ENCODE measurements at regions not wholly inside any gene's neighbourhood (a gene's known extent, or its start where the extent isn't known, plus 50 kb on each side); places are given as distances from the start of the nearest gene placed in this dataset.

DNA sequence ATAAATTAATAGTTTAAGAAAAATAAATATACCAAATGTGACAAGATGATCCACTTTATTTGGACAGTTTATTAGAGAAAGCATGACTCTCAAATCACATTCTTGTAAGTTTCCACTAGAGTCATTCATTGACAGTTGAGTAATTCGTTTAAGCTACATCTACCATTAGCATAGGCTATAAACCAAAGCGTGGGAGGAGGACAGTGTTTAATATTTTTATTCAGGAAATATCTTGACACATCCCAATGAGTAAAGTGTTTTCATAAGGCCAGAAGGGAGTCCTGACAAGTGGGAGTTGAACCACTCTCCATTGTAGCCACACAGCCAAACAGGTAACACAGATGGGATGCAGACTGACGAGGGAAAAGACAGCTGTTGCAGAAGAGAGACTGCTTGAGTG lies 386.5 kb upstream of the SEMA3D start:
- no peak for DNase-seq (ENCODE audit: low spot score)

DNA sequence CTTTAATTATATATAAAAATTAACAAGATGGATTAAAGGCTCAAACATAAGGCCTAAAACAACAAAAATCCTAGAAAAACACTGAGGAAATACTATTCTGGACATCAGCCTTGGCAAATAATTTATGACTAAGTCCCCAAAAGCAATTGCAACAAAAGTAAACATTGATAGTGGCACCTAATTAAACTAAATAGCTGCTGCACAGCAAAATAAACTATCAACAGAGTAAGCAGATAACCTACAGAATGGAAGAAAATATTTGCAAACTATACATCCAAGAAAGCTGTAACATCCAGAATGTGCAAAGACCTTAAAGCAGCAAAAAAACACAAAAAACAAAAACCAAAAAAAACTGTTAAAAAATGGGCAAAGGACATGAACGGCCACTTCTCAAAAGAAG lies 384.0 kb upstream of the SEMA3D start:
- no peak for DNase-seq (ENCODE audit: low spot score)

DNA sequence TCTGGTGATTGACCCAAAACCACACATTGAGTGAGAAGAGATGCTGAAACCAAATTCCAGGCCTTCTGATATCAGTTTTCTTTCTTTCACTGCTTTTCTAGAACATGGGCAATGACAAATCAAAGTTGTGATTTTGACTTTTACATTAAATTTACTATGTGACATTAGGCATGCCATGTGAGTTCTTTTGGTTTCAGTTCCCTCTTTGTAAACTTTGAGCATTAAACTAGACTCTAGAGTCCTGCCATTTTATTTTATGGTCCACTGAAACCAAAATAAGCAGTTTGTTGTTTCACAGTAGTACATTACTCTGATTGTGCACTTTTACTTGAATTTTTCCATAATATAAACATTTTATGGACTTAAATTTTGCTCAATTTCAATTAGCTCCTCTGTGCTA lies 381.1 kb upstream of the SEMA3D start:
- DNase-seq (ENCODE audit: low spot score): no peak

DNA sequence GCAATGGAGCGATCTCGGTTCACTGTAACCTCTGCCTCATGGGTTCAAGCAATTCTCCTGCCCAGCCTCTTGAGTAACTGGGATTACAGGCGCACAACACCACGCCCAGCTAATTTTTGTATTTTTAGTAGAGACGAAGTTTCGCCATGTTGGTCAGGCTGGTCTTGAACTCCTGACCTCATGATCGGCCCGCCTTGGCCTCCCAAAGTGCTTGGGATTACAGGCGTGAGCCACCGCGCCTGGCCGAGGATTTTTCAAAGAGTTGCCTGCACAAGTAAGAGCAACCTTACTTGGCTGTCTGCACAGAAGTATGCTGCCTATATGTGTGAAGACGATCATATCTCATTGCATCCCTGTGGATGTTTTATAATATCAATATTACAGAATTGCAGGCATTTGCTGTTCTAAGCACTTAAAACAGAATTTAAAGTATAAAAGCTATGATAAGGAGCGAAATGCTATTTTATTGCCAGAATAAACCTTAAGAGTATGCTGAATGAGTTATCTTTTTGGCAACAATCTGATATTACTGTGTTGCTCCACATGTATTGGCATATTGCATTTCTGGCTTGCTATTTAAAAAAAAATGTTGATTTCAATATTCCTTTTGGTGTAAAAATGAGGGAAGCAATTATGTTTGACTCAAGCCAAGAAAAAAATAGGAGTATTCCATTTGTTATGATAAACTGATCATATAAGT lies 379.4 kb upstream of the SEMA3D start:
- no peak for DNase-seq (ENCODE audit: low spot score)

DNA sequence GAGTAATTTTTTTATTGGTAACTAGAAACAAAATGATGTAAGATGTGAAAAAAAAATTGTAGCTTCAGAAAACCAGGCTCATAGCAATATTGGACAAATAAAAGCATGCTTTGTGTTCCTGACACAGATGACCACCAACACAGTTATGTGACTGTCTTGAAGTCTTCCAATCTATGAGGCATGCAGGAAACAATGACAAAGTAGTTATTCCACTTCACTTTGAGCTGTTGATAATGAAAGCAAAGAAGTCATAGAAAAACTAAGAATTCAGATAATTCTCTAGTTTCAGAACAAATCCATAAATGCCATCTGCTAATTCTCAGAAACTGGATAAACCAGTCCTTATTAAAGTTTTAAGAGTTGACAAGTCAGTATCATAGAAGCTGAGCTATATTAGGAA lies 378.4 kb upstream of the SEMA3D start:
- DNase-seq (ENCODE audit: low spot score): peak; percentile 64

DNA sequence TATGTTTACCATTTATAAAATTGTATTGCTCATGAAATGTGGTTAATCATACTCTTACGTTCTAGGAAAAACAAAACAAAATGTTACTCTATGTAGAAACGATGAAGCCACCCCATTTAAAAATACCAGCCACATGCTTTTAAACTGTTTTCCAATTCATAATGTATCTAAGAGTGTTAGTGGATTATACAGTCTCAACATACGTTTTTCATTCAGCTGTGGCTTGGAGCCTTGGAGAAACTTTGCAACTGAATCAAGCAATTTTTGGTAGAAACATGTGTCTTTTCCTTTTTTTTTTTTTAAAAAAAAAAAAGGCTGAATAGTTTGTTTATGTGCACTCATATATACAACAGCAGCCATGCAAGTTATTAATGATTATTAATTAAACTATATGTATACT lies 378.0 kb upstream of the SEMA3D start:
- no peak for DNase-seq (ENCODE audit: low spot score)

DNA sequence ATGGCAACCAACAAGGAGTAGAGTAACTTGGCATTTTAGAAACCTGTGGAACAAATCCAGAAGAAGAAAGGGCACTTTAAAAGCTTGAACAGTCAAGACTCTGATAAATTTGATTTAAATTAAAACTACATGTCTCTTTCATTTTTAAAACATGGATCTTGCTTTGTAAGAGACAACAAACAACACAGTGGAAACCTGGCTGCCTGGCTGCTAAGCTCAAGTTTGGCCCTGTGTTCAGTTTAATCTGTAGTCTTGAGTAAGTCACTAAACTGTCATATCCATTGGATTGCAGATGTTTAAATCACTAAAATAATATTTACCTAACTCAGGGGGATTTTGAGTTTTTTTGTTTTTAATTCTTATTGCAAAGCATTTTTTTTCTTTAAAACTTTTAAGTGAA lies 374.9 kb upstream of the SEMA3D start:
- DNase-seq (ENCODE audit: low spot score): no peak

DNA sequence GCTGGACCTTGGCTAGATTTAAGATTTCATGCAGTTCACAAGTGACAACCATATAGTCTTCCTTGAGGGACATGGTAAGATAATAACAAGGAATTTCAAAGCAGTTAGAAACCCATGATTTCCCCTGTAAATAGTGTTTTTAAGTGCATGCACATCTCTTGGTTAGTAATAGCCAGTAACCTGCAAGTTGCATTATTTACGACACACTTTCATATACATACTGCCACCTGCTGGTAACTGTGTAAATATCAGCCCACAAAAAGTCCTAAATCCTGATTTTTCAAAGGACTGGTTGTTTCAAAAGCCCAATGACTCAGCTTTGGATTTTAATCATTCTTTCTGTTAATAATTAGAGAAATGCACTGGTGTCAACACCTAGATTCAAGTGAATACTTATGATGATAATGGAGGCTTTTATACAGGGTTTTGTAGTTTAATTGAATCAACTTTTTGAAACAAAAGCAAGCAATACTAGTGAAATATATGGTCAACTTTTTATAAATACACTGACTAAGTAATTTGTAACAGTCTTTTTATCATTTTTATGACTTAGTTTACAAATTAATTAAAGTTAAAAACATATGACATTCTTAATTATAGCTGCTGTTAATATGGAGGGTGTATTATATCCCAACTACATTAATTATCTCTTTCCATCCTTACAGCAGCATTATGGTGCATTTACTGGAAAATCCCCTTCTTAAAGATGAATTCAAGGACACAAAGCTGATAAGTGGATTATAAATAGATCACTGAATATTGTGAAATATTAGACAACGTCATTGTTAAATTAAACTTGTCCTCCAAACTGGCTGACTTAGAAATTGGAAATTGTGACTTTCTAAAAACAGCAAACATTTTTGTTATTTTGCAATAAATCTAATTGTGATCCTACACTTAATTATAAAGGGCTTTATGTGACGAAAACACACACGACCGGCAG lies 367.7 kb upstream of the SEMA3D start:
- peak; percentile 53 for DNase-seq (ENCODE audit: low spot score)

DNA sequence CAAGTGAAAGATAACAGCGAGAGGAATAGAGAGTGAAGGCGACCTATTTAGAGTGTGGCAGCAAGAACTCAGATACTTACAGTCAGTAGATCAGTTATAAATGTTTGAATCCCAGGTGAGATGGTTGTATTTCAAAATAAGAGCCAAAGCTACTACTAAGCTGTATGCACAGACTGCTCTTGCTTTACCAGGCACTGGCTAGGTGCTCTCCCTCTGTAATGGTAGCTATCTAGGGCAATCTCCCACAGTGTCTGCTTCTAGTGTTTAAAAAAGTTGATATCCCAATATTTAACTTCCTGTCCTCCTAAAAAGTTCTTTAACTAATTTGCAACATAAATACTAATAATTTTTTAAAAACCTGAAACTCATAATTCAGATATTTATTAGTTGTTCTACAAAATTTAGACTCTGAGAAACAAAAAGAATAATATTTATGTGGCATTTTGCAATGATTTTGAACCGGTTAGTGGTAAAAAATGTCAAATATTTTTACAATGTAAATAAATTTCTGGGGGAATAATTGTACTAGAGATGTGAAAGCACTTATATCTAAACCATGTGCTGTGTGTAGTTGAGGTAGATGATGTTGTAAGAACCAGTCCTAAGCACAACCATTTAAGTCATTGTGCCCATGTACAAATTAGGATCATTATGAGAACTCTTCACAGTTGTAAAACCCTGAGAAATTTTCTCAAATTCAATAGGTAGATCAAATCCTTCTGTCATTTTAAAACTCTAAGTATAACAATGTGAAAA lies 349.3 kb upstream of the SEMA3D start:
- DNase-seq (ENCODE audit: low spot score): no peak

DNA sequence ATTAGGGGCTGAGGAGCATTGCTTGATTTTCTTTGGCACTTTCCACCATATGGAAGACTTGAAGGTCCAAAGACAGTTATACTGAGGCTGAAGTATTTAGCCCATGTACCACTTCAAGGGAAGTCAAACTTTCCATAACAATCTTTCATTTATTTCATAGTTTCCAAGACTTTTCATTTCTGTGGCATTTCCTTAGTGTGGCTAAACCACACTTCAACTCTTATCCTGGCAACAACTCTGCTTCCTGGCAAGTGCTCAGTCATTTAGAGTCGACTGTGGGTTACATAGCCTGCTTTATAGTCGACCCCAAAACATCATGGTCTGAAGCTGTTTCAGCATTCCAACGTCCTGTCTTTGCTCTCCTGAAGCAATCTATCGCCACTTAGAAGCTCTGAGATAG lies 343.0 kb upstream of the SEMA3D start:
- DNase-seq (ENCODE audit: low spot score): peak; percentile 3

DNA sequence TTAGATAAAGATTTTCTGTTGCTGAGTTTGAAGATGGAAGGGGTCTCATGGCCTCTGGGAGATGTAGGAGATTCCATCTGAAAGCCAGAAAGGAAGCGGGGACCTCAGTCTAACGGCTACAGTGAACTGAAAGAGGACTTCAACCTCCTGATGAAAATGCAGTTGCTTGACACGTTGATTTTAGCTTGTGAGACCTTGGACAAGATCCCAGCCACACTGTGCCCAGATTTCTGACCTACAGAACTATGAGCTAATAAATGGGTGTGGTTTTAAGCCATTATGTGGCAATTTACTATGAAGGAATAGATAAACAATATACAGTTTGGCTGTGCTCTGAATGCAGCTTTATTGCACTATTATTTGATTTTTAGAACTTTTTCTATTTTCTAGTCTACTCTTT lies 342.3 kb upstream of the SEMA3D start:
- no peak for DNase-seq (ENCODE audit: low spot score)

DNA sequence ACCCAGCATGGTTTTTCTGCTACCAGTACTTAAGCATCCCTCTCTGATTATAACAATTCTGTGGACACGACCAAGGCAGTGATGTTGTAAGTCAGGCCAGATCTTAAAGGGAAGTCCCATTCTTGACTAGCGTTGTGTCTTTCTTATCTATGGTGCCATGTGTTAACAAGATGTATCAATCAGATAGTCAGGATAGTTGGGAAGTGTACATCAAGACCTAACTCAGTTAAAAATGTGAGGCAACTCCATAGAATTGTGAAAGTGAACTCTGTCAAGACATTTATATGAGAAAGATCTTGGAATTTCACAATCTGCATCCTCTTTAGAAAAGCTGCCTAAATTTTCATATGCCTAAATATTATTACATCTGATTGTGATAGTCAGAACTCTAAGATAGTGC lies 341.7 kb upstream of the SEMA3D start:
- DNase-seq (ENCODE audit: low spot score): no peak

DNA sequence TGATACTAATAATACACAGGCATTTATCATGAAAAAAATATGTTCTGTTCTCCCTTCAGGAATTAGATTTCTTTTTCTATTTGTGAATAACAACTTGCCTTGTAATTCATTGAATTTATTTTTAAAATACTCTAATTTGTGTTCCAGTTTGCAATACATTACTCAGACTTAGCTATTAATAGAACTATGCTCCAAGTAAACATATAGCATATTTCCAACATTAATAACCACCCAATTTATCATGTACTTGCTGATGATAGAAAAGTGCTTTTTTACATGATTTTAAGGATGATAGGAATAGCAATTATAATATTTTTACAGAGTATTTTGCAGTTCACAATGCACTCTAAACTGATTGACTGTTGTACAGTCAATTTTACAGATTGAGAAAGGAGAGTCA lies 338.8 kb upstream of the SEMA3D start:
- DNase-seq (ENCODE audit: low spot score): no peak

DNA sequence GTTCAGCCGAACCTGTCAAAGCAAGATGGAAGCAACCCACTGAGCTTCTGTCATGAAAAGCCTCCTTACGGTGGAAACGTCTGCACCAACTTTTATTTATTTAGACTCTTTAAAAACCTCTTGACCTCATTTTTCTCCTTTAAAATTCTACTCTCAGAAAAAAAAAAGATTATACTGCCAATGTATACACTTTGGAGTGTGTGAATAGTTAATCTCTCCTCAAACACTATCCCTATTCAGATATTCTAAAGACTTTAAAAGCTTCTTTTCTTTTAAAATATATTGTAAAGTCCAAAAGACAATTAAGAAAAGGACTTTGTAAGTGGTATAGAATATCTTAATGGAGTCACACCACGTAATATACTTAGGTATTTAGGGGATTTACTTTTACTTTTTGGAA lies 335.2 kb upstream of the SEMA3D start:
- DNase-seq (ENCODE audit: low spot score): no peak

DNA sequence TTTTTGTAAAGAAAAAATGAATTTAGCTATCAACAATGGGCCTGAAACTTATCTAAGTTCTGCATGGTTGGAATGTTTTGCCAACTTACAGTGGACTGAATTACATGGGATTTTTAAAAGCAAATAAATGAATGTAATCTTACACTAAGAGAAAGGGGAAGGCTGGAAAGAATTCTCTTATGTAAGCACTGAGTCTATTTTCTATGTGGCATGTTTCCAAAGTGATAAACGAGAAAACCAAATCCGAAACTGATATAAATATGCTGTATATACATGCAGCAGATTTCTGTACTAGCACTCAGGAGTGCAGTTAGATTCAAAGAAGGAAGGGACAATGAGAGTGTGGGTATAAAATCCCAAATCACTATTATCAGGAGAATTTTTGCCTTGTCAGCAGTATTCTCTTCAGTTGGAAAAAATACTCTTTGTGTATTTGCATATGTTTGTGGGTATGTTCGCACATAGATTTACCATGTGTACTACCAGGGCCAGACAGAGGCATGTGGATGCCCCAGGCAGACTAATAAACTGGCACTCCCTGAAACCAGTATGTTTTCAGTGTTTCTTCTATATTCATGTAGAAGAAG lies 334.3 kb upstream of the SEMA3D start:
- no peak for DNase-seq (ENCODE audit: low spot score)

DNA sequence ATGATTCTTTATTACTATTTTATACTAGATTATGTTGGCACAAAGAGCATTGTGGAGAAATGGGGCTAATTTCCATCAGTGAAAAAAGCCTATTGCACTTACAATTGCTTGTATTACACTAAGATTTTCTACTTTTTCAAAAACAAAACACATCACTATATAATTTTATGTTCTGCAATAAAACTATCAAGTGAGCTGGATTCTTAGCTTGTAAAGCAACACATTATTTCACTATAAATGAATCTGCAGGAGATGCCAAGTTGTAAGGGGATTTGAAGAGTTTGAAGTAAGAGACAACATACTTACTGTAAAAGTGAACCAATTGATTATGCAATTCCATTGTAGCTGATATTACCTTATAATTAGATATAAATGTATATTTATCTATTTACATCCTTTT lies 333.3 kb upstream of the SEMA3D start:
- no peak for DNase-seq (ENCODE audit: low spot score)

DNA sequence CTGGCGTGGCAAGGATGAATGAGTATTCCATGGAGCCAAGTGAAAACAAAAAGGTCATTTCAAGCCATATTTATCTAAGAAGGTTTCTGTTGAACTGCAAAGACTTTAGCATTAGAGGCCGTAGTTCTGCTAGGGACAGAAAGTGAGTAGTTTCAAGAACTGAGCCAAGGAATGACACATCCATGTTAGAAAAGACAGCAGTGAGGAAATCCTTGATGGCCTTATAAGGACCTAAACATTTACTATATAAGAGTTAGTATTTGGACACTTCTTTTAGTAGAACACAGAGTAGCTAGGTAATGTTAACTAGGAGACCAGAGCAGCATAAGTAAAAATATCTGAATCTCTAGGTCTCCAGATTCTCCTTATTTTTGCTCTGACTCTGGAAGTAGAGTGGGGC lies 329.8 kb upstream of the SEMA3D start:
- no peak for DNase-seq (ENCODE audit: low spot score)

DNA sequence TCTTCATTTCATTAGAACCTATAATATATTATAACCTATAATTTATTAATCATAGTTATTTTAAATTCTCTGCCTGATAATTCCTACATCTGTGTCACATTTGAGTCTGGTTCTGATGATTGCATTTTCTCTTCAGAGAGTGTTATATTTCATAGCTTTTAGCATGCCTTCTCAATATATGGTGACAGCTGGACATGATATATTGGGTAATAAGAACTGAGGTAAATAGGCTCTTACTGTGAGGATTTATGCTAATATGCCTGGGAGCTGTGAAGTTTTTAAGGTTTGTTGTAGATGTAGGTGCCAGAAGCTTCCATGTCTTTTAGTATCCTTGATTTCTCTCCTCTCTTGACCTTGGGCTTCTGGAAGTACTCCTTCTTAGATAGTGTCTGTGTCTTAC lies 325.9 kb upstream of the SEMA3D start:
- no peak for DNase-seq (ENCODE audit: low spot score)

DNA sequence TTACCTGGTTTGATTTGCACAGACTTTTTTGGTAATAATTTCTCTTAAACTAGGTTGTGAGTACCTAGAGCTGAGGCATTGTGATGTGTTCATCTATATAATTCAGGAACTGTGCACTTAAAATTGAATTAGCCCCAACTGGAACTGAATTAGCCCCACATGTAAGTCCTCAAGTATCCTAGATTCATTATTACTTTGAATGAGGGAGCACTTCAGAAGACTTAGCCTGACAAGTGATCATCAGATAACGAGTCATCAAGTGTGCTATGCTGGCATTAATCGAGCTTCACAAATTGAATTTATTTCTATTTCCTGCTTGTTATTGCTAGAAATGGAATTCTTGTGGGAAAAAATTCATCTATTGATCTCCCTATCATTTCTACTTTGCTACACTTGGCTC lies 323.4 kb upstream of the SEMA3D start:
- DNase-seq (ENCODE audit: low spot score): peak; percentile 24

DNA sequence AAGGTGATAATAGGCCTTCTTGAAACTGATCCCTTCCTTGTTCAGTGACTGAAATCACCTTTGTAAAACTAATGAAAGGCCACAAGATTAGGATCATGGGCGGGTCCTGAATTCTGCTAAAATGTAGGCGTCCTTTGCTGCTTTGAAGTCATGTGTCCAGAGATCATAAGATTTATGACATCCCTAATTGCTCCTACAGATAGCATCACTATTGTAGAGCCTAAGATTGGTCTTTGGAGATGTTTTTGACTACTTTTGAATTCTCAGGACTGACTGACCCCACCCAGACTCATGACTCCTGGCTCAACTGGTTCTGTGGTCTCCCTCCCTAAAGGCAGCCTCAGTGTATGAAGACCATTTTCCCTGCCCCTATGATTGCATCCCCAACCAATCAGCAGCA lies 322.6 kb upstream of the SEMA3D start:
- DNase-seq (ENCODE audit: low spot score): no peak

DNA sequence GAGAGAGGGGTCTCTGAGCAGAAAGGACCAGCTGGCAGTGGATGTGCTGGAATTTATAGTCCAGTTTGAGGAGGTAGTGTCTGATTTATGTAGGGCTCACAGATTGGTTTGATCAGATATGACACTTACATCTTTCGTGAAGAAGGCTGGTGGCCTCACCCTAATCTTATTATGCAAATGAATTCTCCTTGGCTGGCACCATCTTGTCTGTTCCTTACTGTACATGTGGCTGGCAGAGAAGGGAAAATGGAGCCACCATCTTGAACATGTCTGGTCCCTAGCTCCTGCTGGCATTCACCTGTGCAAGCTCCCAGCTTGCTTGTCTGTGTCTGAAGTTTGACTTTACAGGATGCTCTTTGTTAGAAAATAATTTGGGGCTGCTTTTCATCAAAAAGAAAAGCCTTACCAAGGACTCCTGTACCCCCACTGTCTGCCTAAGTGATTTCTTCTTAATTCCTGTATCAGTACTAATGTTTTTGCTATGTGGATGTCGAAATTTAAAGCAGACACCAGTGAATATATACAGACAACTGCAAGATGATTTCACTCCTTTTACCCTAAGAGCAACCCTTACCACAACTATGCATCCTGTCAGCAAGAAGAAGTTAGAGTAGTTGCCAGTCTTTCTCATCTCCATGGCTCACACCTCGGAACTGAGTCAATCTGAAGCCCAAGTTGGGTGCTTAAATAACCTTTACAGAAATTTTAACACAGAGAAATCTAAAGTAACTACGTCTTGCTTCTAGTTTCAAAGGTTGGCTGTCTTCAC lies 322.0 kb upstream of the SEMA3D start:
- no peak for DNase-seq (ENCODE audit: low spot score)

DNA sequence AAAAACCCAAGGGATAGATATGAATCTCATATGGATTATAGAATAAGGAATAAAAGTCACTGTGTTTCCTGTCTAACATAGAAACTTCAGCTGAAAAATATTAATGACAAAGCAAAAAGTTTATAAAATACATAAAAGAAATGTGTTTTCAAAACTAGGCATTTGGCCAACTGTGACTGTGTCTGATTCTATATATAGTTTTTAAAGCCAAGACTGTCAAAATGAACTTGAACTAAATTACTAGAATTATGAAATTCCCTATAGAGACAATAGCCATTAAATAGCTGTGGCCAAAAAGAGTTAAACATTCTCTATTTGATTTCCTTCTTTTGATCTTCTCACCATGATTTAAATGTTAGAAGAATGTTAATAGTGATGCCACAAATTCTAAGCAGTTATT lies 311.2 kb upstream of the SEMA3D start:
- DNase-seq (ENCODE audit: low spot score): no peak
